CD4-positive, alpha-beta T cell treated with Interleukin-17A for 1 hour (primary cell): ENCODE measurements at regions not wholly inside any gene's neighbourhood (a gene's known extent, or its start where the extent isn't known, plus 50 kb on each side); places are given as distances from the start of the nearest gene placed in this dataset.

Source experiments
- DNase-seq: peaks from one replicate; pipeline ENCODE4 v3.0.0-alpha.2; 2020

DNA sequence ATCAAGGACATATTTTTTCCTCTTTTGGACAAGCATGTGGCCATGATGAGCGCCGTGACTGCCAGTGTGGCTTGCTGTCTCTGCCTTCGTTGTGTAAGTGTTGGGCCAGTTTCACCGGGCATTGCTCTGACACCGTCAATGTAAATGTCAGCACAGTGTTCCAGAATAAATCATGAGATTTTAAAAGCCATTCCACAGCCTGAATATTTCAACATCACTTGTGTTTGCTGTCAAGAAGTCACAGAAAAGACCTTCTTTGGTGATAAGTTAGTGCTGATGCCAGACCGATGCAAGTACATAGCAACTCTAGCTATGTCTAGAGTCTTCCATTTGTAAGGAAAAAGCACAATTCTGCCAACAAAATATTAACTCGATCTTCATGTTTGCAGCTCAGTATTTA is 467.8 kb downstream of the TBC1D22A start:
- no peak for DNase-seq

DNA sequence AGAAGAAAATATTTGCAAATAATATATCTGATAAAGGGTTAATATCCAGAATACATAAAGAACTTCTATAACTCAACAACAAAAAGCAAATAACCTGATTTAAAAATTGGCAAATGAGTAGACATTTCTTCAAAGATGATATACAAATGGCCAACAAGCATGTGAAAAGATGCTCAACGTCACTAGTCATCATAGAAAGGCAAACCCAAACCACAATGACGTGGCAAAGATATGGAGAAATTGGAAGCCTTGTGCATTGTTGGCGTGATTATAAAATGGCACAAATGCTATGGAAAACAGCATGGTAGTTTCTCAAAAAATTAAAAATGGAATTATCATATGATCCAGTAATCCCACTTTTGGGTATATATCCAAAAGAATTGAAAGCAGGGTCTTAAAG is 466.3 kb downstream of the TBC1D22A start:
- no peak for DNase-seq

DNA sequence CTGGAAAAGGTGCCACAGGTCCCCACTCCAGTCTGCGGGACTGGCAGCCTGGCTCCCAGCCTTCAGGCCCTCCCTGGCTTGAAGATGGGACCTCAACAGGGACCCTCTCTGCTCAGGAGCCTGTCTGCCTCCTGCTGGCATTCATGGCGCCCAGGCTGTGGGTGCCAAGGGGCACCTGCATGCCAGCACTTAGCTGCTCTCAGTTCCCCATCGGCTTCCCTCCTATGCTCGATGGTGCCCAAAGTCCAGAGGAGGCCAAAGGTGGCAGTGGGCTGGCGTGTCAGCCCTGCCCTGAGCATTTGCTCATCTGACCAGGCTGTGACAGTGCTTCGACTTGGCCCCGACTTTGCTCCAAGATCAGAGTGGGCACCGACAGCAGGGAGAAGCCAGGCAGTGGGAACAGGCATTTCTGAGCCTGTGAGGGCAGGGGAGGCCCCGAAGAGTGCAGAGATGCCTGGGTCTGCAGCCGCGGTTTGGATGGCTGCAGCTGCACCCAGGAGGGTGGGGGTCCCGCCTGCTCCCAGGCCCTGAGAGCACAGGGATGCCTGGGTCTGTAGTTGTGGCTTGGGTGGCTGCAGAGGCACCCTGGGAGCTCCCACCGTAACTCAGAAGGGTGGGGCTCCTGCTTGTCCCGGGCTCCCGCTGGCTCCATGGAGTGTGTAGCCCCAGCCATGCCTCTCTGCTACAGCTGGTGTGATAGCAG is 463.6 kb downstream of the TBC1D22A start:
- DNase-seq = no peak

DNA sequence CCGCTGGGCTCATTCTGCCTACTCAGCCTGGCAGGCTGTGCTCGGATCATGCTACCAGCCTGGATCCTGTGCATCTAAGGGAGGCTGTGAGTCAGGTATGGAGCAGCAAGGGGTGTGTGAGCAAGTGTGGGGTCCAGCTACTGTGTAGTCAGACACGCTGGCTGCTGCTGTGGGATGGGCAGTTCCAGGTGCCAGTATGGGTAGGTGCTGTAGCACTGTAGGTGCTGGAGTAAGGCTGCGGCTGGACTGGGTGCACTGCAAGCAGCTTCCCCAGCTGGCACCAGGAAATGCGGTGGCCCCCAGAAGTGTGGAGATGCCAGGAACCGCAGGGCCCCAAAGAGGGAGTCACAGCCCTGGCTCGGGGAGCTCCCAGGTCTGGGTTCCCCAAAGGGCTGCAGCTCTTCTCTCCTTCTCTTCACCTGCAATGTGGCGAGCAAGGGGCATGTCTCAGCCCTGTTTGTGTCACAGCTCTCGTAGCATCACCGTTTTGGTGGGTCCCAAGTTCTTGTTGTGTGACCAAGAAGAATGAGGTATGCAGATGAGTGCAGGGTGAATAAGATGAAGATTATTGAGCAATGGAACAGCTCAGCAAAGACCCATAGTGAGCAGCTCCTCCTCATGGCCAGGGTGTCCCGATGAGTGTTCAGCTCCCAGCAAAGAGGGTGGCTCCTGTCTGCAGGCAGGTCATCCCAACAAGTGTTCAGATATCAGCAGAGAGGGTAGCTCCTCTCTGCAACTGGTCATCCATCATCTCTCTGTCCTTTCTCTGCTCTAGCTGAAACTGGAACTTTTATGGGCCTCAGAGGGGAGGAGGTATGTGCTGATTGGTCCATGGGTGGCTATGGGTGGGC is 462.9 kb downstream of the TBC1D22A start:
- DNase-seq = no peak
